DMS 273 treated with DMSO at 0.1 percent for 48 hours (cell line): ENCODE measurements at regions not wholly inside any gene's neighbourhood (a gene's known extent, or its start where the extent isn't known, plus 50 kb on each side); places are given as distances from the start of the nearest gene placed in this dataset.

ENCODE experiments used
- DNase-seq: peaks from one replicate; lab custom pipeline; 2025; lab: John Stamatoyannopoulos, UW

GRCh38 chr12:46468160-46468559 is 95.6 kb upstream of the SLC38A2 start:
- no peak for DNase-seq

DNA sequence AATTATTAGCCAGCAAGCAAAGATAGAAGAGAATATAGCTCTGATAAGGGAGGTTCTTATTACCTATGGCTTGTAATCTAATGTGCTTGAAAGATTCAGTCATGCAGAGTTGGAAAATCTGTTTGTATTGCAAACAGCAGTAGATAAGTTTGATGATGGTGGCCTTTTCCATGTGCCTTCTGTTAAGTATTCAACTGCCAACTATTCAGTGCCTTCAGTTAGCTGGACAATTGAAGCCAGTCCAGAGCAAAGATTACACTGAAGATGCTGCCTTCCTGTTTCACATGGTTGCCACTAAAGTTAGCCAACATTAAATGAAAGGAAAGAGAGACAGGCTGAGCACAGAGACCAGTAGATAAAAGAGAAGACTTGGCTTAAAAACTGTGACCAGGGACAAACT is 92.7 kb upstream of the SLC38A2 start:
- no peak for DNase-seq

- no peak for DNase-seq
Measured at GRCh38 chr12:46464863-46465262, 92.3 kb upstream of the SLC38A2 start.

GRCh38 chr12:46462641-46463355 is 90.2 kb upstream of the SLC38A2 start:
- no peak for DNase-seq

DNA sequence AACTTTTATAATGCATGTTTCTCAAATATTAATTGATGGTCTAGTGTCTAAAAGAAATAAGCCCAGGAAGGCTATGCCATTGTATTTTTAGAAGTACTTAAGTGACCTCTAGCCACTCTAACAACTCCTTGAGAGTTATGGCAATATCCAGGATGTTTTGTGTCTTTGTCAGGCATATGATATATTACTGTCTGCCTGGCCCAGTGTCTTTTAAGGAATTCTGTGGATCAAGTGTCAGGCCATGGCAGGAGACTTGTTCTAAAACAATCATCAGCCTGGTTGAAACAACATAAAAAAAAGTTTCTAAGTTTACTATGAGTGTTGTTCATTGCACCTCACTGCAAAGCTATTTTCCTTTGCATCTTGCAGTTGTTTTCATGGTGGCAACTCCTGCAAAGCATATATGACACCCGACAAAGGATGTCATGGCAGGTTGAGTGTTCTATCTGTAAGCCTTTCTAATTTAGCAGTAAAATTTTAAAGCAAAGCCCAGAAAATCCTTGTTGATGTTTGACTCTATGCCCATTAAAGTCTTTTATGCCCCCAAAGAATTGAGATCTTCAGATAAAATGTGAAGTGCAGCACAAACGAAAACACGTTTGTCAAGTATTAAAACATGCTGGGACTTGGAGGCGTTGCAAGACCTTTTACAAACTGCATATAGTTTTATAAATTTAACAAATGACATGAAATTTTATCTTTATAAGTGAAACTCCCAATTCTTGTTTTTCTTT is 89.5 kb upstream of the SLC38A2 start:
- no peak for DNase-seq

DNA sequence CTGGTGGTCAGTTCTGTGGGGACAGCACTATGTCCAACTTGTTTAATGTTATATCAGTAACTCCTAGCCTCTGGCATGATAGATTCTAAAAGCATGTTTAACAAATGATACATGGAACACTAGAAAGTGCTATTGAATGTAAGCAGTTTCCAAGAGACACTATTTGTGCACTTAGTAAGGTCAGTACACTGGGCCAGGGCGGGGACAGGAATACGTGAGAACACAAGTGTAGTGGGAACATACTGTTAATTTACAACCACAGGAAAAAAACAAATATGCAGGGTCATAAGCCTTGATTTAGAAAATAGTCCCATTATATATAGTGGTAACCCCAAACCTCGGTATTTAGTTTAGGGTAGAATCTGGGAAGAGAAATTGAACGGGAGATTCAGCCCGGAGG is 88.9 kb upstream of the SLC38A2 start:
- no peak for DNase-seq

DNA sequence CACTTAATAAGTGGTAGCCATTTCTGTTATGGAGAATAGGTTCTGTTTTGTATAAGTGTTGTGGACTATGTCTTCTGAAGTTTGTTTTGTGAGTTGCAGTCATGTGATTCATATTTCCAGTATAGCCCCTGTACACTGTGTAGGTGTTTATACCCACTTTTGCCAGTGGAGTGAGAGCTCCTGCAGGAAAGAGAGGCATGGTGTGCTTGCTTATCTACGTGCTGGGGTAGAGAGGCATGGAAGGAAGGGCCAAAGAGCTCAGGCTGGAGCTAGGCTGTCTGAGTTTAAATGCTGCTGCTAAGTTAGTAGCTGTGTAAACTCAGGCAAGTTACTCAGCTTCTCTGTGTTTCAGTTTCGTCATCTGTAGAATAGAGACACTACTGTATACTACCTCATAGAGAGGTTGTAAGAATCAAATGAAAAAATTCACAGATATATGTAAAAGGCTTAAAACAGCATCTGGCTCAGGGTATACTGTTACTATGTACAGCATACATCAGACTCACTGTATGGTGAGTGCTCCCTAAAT is 88.2 kb upstream of the SLC38A2 start:
- DNase-seq = no peak

DNA sequence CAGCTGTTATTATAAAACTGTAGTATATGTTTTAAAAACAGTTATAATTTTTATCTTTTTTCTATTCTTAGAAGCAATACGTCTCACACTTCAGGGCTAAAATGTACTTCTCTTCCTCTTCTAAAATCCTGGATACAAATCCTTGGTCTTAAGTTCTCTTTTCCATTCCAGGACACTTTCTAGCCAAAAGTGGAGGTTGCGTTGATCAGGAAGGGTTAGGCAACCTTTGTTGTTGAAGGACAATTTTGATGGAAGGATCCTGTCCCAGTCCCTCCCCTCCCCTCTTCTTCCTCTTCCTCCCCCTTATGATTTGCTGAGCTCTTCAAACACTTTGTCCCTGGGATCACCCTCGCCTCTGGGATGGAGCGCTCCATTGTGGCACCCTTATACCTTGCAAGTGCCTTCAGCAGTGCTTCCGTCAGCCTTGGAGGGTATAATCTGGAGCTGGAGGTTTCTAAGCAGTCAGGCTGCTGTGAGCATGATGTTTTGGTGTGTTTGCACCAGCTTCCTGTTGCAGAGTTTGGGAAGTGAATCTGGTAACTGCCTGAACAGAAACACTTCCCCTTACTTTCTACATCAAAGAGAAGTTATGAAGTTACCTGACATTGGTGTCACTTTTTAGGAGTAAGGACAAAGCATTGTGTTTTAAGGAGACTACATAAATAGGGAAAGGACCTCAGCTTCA is 87.4 kb upstream of the SLC38A2 start:
- no peak for DNase-seq

- DNase-seq = no peak
Measured at GRCh38 chr12:46459111-46459510, 86.5 kb upstream of the SLC38A2 start.

DNA sequence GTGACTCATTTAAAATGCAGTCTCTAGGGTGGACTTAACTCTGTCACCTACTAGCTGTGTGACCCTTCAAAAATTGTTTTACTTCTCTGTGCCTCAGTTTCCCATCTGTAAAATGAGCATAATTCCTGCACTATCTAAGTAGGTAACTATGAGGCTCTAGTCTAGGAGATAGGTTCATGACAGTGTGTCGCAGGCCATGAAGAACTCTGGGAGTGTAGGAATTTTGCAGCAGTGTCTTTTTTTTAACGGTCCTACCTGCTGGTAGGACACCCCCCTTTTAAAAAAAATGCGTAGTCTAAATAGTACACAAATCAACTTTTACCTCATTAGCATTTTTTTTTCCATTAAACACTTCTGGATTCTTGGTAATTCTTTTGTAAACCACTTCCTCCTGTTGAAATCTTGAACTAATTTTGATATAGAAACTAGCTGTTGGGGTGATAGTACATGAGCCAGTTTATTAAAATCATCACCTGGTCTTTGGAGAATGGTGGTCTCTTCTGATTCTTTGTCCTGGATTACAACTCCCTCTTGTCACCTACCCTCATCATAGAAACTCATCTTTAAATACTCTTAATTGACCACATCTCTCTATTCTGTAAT is 86.0 kb upstream of the SLC38A2 start:
- no peak for DNase-seq

DNA sequence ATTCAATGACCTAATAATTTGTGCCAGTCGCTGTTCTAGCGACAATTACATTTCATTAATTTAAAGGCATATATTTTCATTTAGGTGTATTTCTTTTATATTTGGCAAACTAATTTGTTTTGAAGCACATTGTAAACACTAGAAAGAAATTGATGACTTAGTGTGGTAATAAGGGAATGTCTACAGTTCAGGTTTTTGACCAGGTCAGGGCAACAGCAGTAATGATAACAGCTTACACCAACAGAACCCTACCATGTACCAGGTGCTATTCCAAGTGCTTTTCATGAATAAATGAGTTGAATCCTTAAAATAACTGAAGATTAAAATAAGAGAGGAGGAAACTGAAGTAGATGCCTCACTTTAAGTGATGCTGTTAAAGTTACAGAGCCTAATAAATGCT is 85.4 kb upstream of the SLC38A2 start:
- no peak for DNase-seq

DNA sequence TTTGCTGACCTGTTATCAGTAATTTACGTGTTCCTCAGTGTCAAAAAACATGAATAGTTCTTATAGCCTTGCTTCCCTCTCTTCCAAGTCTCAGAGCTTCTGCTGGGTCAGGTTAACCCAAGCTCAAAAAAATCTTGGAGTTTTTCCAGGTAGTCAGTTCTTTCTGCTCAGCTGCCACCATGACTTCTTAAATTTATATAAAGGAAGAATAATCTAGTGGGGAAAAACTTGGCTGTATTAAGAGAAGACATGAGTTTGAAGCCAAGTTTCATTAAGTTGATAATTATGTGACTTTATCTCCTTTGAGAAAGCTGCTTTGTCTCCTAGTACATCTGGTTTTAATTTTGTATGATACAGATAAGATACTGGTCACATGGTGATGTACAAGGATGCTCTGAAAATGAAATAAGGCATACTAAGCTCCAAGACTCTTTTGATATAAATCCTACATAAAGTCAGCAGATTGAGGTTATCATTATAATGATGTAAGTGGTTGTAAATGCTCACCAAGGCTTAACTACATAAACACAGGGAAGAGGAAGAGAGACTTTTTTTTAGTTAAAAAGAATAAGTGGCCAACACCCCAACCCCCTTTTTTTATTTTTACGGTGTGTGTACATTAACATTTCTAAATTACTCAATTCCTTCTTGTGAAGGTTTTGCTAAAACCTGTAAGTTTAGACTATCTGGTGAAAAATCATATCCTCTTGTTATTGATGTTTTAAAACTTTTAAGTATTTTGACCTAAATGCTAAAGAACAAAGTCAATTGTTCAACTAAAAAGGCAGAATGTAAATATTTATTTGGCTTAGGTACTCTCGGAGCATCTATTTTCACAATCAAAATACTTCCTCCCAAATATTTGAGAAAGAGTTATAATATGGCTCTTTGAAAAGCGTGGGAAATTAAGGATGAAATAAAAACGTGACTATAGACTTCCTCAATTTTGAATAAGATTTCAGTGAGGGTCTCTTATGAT is 84.1 kb upstream of the SLC38A2 start:
- DNase-seq = no peak

DNA sequence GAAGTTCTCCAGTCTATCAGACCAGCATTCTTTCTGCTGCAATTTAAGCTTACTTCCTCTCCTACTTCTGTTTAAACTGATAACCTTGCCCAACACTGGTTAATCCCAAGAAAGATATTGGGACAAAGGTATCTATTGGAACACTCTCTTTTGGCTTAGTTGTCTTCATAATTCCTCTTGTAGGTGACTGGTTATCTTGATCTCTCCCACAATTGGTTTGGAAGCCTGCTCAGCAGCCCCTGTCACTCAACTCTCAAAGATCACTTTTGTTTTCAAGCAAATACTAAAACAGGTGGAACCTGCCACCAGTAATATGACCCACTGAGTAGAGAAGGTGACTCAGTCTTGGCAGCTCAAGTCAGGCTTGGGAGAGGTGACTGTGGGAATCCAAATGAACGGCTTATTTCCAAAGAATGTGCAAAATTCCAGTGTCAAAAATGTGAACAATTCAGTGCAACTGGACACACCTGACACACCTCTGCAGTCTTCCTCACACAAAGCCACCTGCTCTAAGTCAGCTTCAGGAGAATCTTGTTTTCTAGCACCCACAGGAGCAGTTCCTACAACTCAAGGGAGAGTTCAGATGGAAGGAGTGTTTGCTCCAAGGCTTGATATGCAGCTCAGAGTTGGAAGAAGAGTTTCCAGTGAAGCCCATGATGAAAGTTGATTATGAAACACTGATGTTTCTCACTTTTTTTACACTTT is 83.2 kb upstream of the SLC38A2 start:
- no peak for DNase-seq

GRCh38 chr12:46454981-46455380 is 82.4 kb upstream of the SLC38A2 start:
- DNase-seq = no peak

GRCh38 chr12:46453428-46453827 is 80.9 kb upstream of the SLC38A2 start:
- no peak for DNase-seq

DNA sequence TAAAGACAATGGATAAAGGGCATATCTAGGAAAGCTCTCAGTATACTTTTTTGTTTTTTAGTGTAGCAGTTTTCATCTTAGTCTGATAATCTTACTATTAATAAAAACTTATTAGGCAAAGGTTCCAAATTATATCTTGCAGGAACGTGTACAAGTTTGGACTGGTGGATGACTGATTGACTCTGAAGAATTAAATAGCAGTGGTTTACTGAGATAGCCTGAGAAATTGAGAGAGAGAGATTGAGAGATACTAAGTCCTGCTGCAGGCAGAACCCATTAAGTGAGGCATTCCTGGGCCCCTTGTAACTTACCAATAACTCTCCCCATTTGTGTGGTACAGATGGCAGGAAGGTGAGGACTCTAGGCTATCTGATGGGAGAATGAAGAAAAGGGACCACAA is 80.2 kb upstream of the SLC38A2 start:
- no peak for DNase-seq

DNA sequence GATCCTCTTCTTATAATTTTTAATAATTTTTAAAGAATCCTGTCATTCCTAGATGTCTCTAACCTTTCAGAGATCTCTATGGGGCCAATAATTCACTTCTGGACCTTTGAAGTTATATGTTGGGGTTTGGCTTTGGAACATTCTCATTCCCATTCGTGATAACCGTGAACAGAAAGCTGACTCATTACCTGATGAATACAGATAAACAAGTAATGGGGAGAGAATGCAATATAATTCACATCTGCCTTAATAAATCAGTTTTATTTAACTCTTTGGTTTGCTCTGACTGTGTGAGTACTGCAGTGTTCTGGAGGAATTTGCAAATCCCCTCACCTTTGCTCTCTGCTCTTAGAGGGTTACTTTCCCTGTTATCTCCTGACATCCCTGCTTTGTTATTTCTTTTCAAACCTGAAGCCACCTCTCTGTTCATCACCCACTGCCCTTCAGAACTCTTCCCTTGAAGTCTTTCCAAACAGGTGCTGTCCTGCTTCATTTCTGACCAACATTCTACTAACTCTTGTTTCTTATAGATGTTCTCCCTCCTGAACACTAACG is 79.6 kb upstream of the SLC38A2 start:
- DNase-seq = no peak

DNA sequence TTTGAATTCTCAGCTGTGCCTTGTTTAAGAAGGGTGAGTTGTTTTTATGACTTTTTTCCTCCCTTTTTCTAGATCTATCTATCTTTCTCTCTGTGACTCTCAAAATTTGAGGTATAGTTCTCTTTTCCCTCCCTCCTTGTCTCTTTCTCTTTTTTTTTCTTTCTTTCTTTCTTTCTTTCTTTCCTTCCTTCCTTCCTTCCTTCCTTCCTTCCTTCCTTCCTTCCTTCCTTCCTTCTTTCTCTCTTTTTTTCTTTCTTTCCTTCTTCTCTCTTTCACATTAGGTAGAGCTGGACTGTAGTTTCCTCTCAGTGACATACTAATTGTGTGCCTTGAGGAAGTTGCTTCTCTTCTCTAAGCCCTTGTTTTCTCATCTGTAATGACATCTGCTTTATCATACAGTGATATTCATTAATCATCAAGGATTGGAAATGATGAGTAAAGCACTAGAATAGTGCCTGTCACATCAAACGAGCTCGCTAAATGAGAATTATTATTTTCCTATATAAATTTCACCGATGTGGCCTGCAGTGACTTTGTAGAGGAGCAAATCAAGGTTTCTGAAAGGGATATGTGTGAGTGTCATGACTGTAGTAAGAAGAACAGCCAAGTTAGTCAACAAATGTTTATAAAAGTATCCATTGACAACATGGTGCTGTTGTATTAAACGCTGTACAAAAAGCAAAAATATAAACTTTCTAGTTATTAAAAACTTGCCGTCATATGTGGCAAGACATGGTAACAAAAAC is 78.9 kb upstream of the SLC38A2 start:
- DNase-seq = no peak

DNA sequence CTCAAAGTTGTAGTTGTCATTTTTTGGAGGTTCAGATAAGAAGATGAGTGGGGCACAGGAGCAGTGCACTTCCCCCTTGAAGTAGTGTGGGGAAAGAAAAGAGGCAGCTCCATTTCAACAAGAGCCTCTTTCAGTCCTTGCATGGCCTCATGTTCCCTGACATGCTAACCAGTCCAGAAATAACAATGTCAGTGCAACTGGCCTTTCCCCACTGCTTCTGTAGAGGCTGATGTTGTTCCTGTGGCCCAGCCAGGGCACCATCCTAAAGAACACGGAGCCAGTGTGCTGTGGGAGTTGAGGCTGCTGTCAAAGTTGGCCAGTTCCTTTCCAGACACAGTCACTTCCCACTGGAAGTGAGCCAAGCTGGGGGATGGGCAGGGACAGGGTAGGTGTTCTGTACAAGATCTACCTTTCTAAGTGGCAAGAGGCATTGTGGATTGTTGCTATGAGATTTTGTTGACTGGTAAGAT is 77.7 kb upstream of the SLC38A2 start:
- DNase-seq = no peak

DNA sequence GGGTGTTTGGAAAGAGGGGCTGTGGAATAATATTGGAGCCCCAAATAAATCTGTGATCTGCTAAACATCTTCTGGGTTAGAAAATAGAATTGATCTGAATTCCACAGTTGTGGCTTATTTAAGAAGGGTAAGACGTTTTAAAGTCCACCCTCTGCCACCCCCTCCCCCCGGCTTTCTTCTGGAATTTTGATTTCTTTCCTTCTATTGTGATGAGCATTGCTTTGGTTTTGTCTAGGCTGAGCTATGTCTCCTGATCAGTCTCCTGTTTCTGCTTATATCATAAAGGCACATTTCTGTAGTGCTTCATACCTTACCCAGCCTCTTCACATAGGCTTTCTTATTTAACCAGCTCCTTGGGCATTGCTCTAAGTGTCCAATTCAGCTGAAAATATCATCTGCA is 77.3 kb upstream of the SLC38A2 start:
- no peak for DNase-seq
